ENCODE measurements at regions not wholly inside any gene's neighbourhood (a gene's known extent, or its start where the extent isn't known, plus 50 kb on each side); places are given as distances from the start of the nearest gene placed in this dataset.

GRCh38 chr3:159473206-159473605 lies 515.4 kb upstream of the IL12A start:
- Histone ChIP-seq H3K4me3 (ENCODE audit: low read length) (no peak overlapping the region), H3K4me1 (ENCODE audit: low read length) (no peaks in the 10 kb centered on the region), H3K9me2 (replicated peaks; ENCODE audit: insufficient read depth, low read length) (no peaks in the 10 kb centered on the region), H3K36me3 (replicated peaks; ENCODE audit: insufficient read depth, low read length) (no peaks in the 10 kb centered on the region), H3F3A (ENCODE audit: insufficient read depth, low read length) (no peaks in the 10 kb centered on the region), H4K20me1 (ENCODE audit: insufficient read depth, low read length) (no peaks in the 10 kb centered on the region), H2AFZ (ENCODE audit: low read length) (no peak overlapping the region), H3K79me2 (ENCODE audit: low read length) (no peaks in the 10 kb centered on the region), H3K9me3 (replicated peaks; ENCODE audit: insufficient read depth, low read length) (no peaks in the 10 kb centered on the region), H3K9ac (ENCODE audit: low read length) (no peak overlapping the region), H3K27ac (ENCODE audit: low read length) (no peak overlapping the region), H3K27me3 (replicated peaks; ENCODE audit: insufficient read depth, low read length) (no peaks in the 10 kb centered on the region), H3K4me2 (ENCODE audit: low read depth, low read length) (no peak overlapping the region)
- no peak for DNase-seq
- TF ChIP-seq, protein P1, sequence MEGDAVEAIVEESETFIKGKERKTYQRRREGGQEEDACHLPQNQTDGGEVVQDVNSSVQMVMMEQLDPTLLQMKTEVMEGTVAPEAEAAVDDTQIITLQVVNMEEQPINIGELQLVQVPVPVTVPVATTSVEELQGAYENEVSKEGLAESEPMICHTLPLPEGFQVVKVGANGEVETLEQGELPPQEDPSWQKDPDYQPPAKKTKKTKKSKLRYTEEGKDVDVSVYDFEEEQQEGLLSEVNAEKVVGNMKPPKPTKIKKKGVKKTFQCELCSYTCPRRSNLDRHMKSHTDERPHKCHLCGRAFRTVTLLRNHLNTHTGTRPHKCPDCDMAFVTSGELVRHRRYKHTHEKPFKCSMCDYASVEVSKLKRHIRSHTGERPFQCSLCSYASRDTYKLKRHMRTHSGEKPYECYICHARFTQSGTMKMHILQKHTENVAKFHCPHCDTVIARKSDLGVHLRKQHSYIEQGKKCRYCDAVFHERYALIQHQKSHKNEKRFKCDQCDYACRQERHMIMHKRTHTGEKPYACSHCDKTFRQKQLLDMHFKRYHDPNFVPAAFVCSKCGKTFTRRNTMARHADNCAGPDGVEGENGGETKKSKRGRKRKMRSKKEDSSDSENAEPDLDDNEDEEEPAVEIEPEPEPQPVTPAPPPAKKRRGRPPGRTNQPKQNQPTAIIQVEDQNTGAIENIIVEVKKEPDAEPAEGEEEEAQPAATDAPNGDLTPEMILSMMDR (IDR thresholded peaks at IDR 0.05; ENCODE audit: low read length) = no peak
- no peak for TF ChIP-seq EZH2phosphoT487 (IDR thresholded peaks at IDR 0.05; ENCODE audit: low read length)
- no peak for TF ChIP-seq EZH2 (optimal IDR thresholded peaks at IDR 0.05; ENCODE audit: low read depth, low read length)

- Histone ChIP-seq H2AFZ (ENCODE audit: low read length) (no peak overlapping the region), H3K4me2 (ENCODE audit: low read depth, low read length) (no peak overlapping the region), H3K79me2 (ENCODE audit: low read length) (no peaks in the 10 kb centered on the region), H4K20me1 (ENCODE audit: insufficient read depth, low read length) (no peaks in the 10 kb centered on the region), H3F3A (ENCODE audit: insufficient read depth, low read length) (no peaks in the 10 kb centered on the region), H3K27me3 (replicated peaks; ENCODE audit: insufficient read depth, low read length) (no peaks in the 10 kb centered on the region), H3K27ac (ENCODE audit: low read length) (no peak overlapping the region), H3K4me1 (ENCODE audit: low read length) (no peaks in the 10 kb centered on the region), H3K9me3 (replicated peaks; ENCODE audit: insufficient read depth, low read length) (no peaks in the 10 kb centered on the region), H3K9me2 (replicated peaks; ENCODE audit: insufficient read depth, low read length) (no peaks in the 10 kb centered on the region), H3K36me3 (replicated peaks; ENCODE audit: insufficient read depth, low read length) (no peaks in the 10 kb centered on the region), H3K4me3 (ENCODE audit: low read length) (no peak overlapping the region), H3K9ac (ENCODE audit: low read length) (no peak overlapping the region)
- no peak for DNase-seq
- TF ChIP-seq EZH2phosphoT487 (IDR thresholded peaks at IDR 0.05; ENCODE audit: low read length) (no peak), EZH2 (optimal IDR thresholded peaks at IDR 0.05; ENCODE audit: low read depth, low read length) (no peak)
- TF ChIP-seq, protein P1 (IDR thresholded peaks at IDR 0.05; ENCODE audit: low read length) = no peak
Observed at GRCh38 chr3:159480046-159480445, 508.6 kb upstream of the IL12A start.

DNA sequence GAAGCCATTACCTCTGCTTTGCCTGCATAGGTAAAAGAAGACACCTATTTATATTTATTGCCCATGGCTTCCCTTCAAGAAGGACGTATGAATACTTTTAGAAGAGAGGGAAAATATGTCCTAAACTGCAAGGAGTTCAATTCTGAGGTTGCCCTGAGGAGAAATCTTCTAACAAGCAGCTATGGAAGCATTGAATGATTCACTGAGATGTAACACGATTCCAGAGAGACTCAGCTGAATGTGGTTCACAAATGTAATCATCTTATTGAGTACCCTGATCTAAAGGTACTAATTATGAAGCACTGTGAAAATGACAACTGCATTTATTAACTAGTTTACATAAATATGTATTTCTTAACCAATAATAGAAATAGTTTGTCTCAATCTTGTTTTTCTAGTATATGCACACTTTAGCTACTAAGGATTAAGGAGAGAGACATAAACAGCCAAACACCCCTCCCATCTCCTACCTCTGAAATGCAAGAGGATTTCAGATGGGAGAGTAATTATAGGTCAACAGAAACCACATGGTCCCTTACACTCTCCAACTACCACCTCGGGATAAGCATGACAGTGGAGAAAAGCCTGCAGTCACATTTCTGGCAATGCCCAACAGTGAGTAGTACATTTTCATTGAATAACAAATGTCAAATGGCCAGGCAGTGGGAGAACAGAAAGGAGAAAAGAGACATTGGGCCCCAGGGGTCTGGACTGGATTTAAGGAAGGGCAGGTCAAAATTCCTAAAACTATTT lies 506.2 kb upstream of the IL12A start:
- Histone ChIP-seq H3K9me3 (replicated peaks; ENCODE audit: insufficient read depth, low read length) (no peaks in the 10 kb centered on the region), H3K27me3 (replicated peaks; ENCODE audit: insufficient read depth, low read length) (no peaks in the 10 kb centered on the region), H3K9ac (ENCODE audit: low read length) (no peak overlapping the region), H3K9me2 (replicated peaks; ENCODE audit: insufficient read depth, low read length) (no peaks in the 10 kb centered on the region), H3K4me1 (ENCODE audit: low read length) (no peaks in the 10 kb centered on the region), H3K27ac (ENCODE audit: low read length) (no peak overlapping the region), H3K4me3 (ENCODE audit: low read length) (no peak overlapping the region), H3K4me2 (ENCODE audit: low read depth, low read length) (no peak overlapping the region), H3K36me3 (replicated peaks; ENCODE audit: insufficient read depth, low read length) (no peaks in the 10 kb centered on the region), H2AFZ (ENCODE audit: low read length) (no peak overlapping the region), H4K20me1 (ENCODE audit: insufficient read depth, low read length) (no peaks in the 10 kb centered on the region), H3K79me2 (ENCODE audit: low read length) (no peaks in the 10 kb centered on the region), H3F3A (ENCODE audit: insufficient read depth, low read length) (no peaks in the 10 kb centered on the region)
- DNase-seq = no peak
- no peak for TF ChIP-seq EZH2 (optimal IDR thresholded peaks at IDR 0.05; ENCODE audit: low read depth, low read length)
- TF ChIP-seq, protein P1 (IDR thresholded peaks at IDR 0.05; ENCODE audit: low read length) = no peak
- TF ChIP-seq EZH2phosphoT487 (IDR thresholded peaks at IDR 0.05; ENCODE audit: low read length) = no peak

All from MM.1S (cell line).